H1 (cell line): ENCODE measurements at regions not wholly inside any gene's neighbourhood (a gene's known extent, or its start where the extent isn't known, plus 50 kb on each side); places are given as distances from the start of the nearest gene placed in this dataset.

Source experiments
- CTCF ChIA-PET: fragments of 300-600 bp; sonication (Branson Sonifier 250); formaldehyde crosslinking; loops from one replicate; lab custom pipeline; 2021; ENCODE audit not compliant: partially characterized antibody; lab: Charles Lee
- POLR2A ChIA-PET: fragments of 300-600 bp; sonication (Branson Sonifier 250); formaldehyde crosslinking; loops from one replicate; lab custom pipeline; 2021; ENCODE audit warnings: inconsistent platforms; ENCODE audit not compliant: partially characterized antibody; lab: Charles Lee
- DNase-seq, 2 experiments: peaks; one replicate each; pipeline versions ENCODE4 v3.0.0 to v3.0.0-alpha.2; 2010 to 2022; ENCODE audit warnings: low spot score in 2 of 2, low read depth in 1 of 2, mixed read lengths in 1 of 2
- FAIRE-seq: peaks from 2 replicates; lab custom pipeline; 2011; peaks lifted over from hg19 to GRCh38; lab: Jason Lieb, UNC
- H2AFZ ChIP-seq: 2 replicates; pipeline ENCODE4 v1.8.1; 2012; ENCODE audit warnings: low read length, inconsistent platforms
- H2AK5ac ChIP-seq: 2 replicates; pipeline ENCODE4 v1.6.1; 2013; ENCODE audit warnings: low read depth, low read length
- H2BK120ac ChIP-seq: replicated peaks from 2 replicates; pipeline ENCODE3; 2013; ENCODE audit warnings: low read depth, low read length, inconsistent platforms
- H2BK12ac ChIP-seq: 2 replicates; pipeline ENCODE4 v1.6.1; 2013; ENCODE audit warnings: low read depth, low read length
- H2BK15ac ChIP-seq: 2 replicates; pipeline ENCODE4 v1.6.1; 2013; ENCODE audit warnings: low read length
- H2BK20ac ChIP-seq: 2 replicates; pipeline ENCODE4 v1.6.1; 2013; ENCODE audit warnings: low read length
- H2BK5ac ChIP-seq: 2 replicates; pipeline ENCODE4 v1.6.1; 2013; ENCODE audit warnings: low read depth, low read length
- H3K14ac ChIP-seq: 2 replicates; pipeline ENCODE4 v1.6.1; 2013; ENCODE audit warnings: inconsistent platforms; ENCODE audit not compliant: insufficient read length
- H3K18ac ChIP-seq: 2 replicates; pipeline ENCODE4 v1.6.1; 2013; ENCODE audit warnings: low read length; ENCODE audit errors: extremely low read depth
- H3K23ac ChIP-seq: 2 replicates; pipeline ENCODE4 v1.6.1; 2013; ENCODE audit warnings: inconsistent platforms; ENCODE audit not compliant: insufficient read length
- H3K23me2 ChIP-seq: 2 replicates; pipeline ENCODE4 v1.6.1; 2013; ENCODE audit warnings: low read depth, low read length
- H3K27ac ChIP-seq: 2 replicates; pipeline ENCODE4 v1.6.1; 2011; ENCODE audit warnings: low read depth, low read length, inconsistent platforms
- H3K27me3 ChIP-seq, 4 experiments: replicated peaks in 1 of 4; 1 replicate in 1 of 4; 2 replicates in 3 of 4; pipeline versions ENCODE4 v1.6.1 to v1.8.1; 2011 to 2013; ENCODE audit warnings: low read length in 3 of 4, mild to moderate bottlenecking in 3 of 4, inconsistent platforms in 2 of 4, mixed read lengths in 2 of 4, moderate library complexity in 1 of 4; ENCODE audit not compliant: control insufficient read depth in 3 of 4, insufficient read depth in 3 of 4; ENCODE audit errors: extremely low read depth in 1 of 4
- H3K36me3 ChIP-seq, 4 experiments: 2 replicates each; pipeline versions ENCODE4 v1.6.1 to v1.8.1; 2011 to 2013; ENCODE audit warnings: mild to moderate bottlenecking in 4 of 4, low read length in 3 of 4, moderate library complexity in 2 of 4, control low read depth in 1 of 4, inconsistent platforms in 1 of 4; ENCODE audit not compliant: insufficient read depth in 4 of 4, control insufficient read depth in 2 of 4
- H3K4ac ChIP-seq: replicated peaks from 2 replicates; pipeline ENCODE3; 2013; ENCODE audit warnings: low read length, low read depth, mixed read lengths, inconsistent platforms; ENCODE audit not compliant: insufficient read length
- H3K4me1 ChIP-seq, 4 experiments: replicated peaks in 1 of 4; 1 replicate in 1 of 4; 2 replicates in 3 of 4; pipeline versions ENCODE4 v1.6.1 to v1.8.1; 2011 to 2013; ENCODE audit warnings: low read length in 3 of 4, inconsistent platforms in 2 of 4, mixed read lengths in 1 of 4; ENCODE audit not compliant: insufficient read depth in 4 of 4, control insufficient read depth in 3 of 4
- H3K4me2 ChIP-seq, 2 experiments: 2 replicates each; pipeline versions ENCODE4 v1.6.1 to v1.8.1; 2011 to 2013; ENCODE audit warnings: low read depth in 2 of 2, low read length in 2 of 2, control low read depth in 1 of 2, inconsistent platforms in 1 of 2, mild to moderate bottlenecking in 1 of 2; ENCODE audit not compliant: insufficient read depth in 1 of 2
- H3K4me3 ChIP-seq, 4 experiments: fragments of 200-600, 300-600 bp in 1 of 4; sonication (generic), shearing (Covaris generic), sonication (Bioruptor Twin) in 1 of 4; 2 replicates each; pipeline versions ENCODE4 v1.5.1 to v1.8.1; 2011 to 2016; ENCODE audit warnings: low read length in 4 of 4, low read depth in 3 of 4, control low read depth in 2 of 4, inconsistent platforms in 2 of 4, mild to moderate bottlenecking in 2 of 4, mixed read lengths in 1 of 4, moderate library complexity in 1 of 4; ENCODE audit not compliant: insufficient read depth in 2 of 4; ENCODE audit errors: extremely low read depth in 1 of 4
- H3K56ac ChIP-seq: replicated peaks from 2 replicates; pipeline ENCODE3; 2013; ENCODE audit warnings: low read depth, mild to moderate bottlenecking, mixed read lengths, low read length, inconsistent platforms; ENCODE audit not compliant: insufficient read length
- H3K79me1 ChIP-seq: 2 replicates; pipeline ENCODE4 v1.6.1; 2013; ENCODE audit warnings: low read depth, low read length, control low read depth
- H3K79me2 ChIP-seq, 2 experiments: 2 replicates each; pipeline versions ENCODE4 v1.6.1 to v1.8.1; 2012 to 2013; ENCODE audit warnings: low read length in 2 of 2, mild to moderate bottlenecking in 2 of 2, inconsistent platforms in 1 of 2; ENCODE audit not compliant: insufficient read depth in 2 of 2, control insufficient read depth in 1 of 2
- H3K9ac ChIP-seq, 4 experiments: replicated peaks in 1 of 4; 1 replicate in 1 of 4; 2 replicates in 3 of 4; pipeline versions ENCODE4 v1.6.1 to v1.8.1; 2011 to 2013; ENCODE audit warnings: low read depth in 3 of 4, low read length in 3 of 4, control low read depth in 2 of 4, mild to moderate bottlenecking in 2 of 4, moderate library complexity in 2 of 4, inconsistent platforms in 1 of 4; ENCODE audit errors: extremely low read depth in 1 of 4
- H3K9me3 ChIP-seq, 2 experiments: 2 replicates each; pipeline versions ENCODE4 v1.6.1 to v1.8.1; 2012 to 2013; ENCODE audit warnings: mild to moderate bottlenecking in 2 of 2, moderate library complexity in 2 of 2, control low read depth in 1 of 2, inconsistent platforms in 1 of 2, low read depth in 1 of 2, low read length in 1 of 2, mixed read lengths in 1 of 2; ENCODE audit not compliant: insufficient read depth in 2 of 2
- H4K20me1 ChIP-seq, 2 experiments: replicated peaks in 1 of 2; 2 replicates each; pipeline versions ENCODE3 to v1.8.1; 2011 to 2013; ENCODE audit warnings: inconsistent platforms in 2 of 2, low read length in 2 of 2, mild to moderate bottlenecking in 1 of 2; ENCODE audit not compliant: insufficient read depth in 2 of 2, control insufficient read depth in 1 of 2
- H4K5ac ChIP-seq: 2 replicates; pipeline ENCODE4 v1.6.1; 2013; ENCODE audit warnings: low read length, low read depth, mixed read lengths, inconsistent platforms; ENCODE audit not compliant: insufficient read length
- H4K8ac ChIP-seq: 2 replicates; pipeline ENCODE4 v1.8.0; 2013; ENCODE audit warnings: mild to moderate bottlenecking, moderate library complexity, low read length, inconsistent platforms; ENCODE audit not compliant: insufficient read depth; ENCODE audit errors: extremely low read depth
- H4K91ac ChIP-seq: replicated peaks from 2 replicates; pipeline ENCODE3; 2013; ENCODE audit warnings: low read length, mixed read lengths, inconsistent platforms; ENCODE audit not compliant: insufficient read length
- HDAC2 ChIP-seq, 2 experiments: fragments of 300-600 bp in 1 of 2; sonication (generic) in 1 of 2; IDR thresholded peaks; 2 replicates each; pipeline ENCODE4 v1.6.1; 2011 to 2012; ENCODE audit warnings: low read depth in 2 of 2, low read length in 2 of 2, mild to moderate bottlenecking in 2 of 2, moderate library complexity in 2 of 2, borderline replicate concordance in 1 of 2, inconsistent platforms in 1 of 2
- NRF1 ChIP-seq: IDR thresholded peaks from 2 replicates; pipeline ENCODE4 v1.6.1; 2011; ENCODE audit warnings: mild to moderate bottlenecking, low read depth, low read length, improper control_type of control experiment
- RXRA ChIP-seq: IDR thresholded peaks from 2 replicates; pipeline ENCODE4 v1.6.1; 2011; ENCODE audit warnings: low read depth, mild to moderate bottlenecking, low read length, moderate library complexity; ENCODE audit not compliant: insufficient read depth
- WGBS, 2 experiments: shearing (Covaris generic) in 1 of 2; methylation state at CpG; one replicate each; pipeline versions ENCODE4 v1.1.6 to v1.1.7; 2013 to 2015; ENCODE audit warnings: low lambda C conversion rate in 2 of 2, mixed read lengths in 2 of 2, inconsistent platforms in 1 of 2, low coverage in 1 of 2, missing lambda C conversion rate in 1 of 2; ENCODE audit not compliant: insufficient replicate concordance in 2 of 2, insufficient coverage in 1 of 2, insufficient read length in 1 of 2; ENCODE audit errors: extremely low coverage in 1 of 2, missing lambda C conversion rate in 1 of 2; 5-methylcytosine and 5-hydroxymethylcytosine counted together

DNA sequence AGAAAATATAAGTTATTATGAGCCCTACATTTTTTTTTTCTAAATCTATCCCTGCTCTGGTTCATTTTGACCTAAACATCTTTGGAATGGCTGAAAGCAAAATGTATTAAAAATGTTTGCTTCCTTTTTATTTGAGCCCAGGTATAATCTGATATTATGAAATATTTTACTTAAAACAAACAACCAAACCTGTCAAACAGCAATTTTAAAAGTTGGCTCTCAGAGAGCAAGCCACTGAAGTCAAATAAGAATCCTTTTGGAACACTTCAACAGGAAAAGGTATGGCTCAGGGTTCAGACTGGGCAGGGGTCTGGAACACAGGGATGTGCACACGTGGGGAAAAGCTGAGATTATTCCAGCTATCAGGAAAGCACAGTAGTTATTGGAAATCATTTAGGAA lies 782.9 kb downstream of the CCSER2 start:
- no peaks in the 10 kb centered on the region for H3K79me1 ChIP-seq
- H3K4me1 ChIP-seq: no peaks in the 10 kb centered on the region
- POLR2A ChIA-PET: no interaction called here
- H2BK120ac ChIP-seq: no peak overlapping the region
- no peak overlapping the region for H3K23ac ChIP-seq
- H2BK12ac ChIP-seq: no peak overlapping the region
- H3K9ac ChIP-seq: no peak overlapping the region
- H3K79me2 ChIP-seq: no peaks in the 10 kb centered on the region
- TF ChIP-seq HDAC2 (IDR thresholded peaks at IDR 0.05; ENCODE audit: borderline replicate concordance in 1 of 2, low read depth in 2 of 2, low read length in 2 of 2): no peak
- TF ChIP-seq NRF1: no peak
- no peak for TF ChIP-seq RXRA
- H3K4me3 ChIP-seq: no peak overlapping the region
- H3K14ac ChIP-seq: no peak overlapping the region
- FAIRE-seq (no peak), DNase-seq (no peak)
- H4K20me1 ChIP-seq: no peaks in the 10 kb centered on the region
- CTCF ChIA-PET: no interaction called here
- no peak overlapping the region for H2AK5ac ChIP-seq
- no peak overlapping the region for H3K4ac ChIP-seq
- H3K18ac ChIP-seq: no peak overlapping the region
- H3K4me2 ChIP-seq: no peak overlapping the region
- H2BK5ac ChIP-seq: no peak overlapping the region
- H4K8ac ChIP-seq: no peak overlapping the region
- no peak overlapping the region for H3K27ac ChIP-seq
- no peak overlapping the region for H2BK15ac ChIP-seq
- WGBS, 2 experiments: 92% methylated on average over 1 of the region's 1 CpG; no CpG with 5 or more reads in 1 of the 2 experiments
- no peaks in the 10 kb centered on the region for H3K23me2 ChIP-seq
- H3K9me3 ChIP-seq: no peaks in the 10 kb centered on the region
- H2BK20ac ChIP-seq: no peak overlapping the region
- H3K36me3 ChIP-seq: no peaks in the 10 kb centered on the region
- no peak overlapping the region for H3K56ac ChIP-seq
- H4K5ac ChIP-seq: no peak overlapping the region
- H3K27me3 ChIP-seq: no peaks in the 10 kb centered on the region
- H4K91ac ChIP-seq: no peak overlapping the region
- H2AFZ ChIP-seq: no peak overlapping the region
